C4-2B (cell line): ENCODE measurements at regions not wholly inside any gene's neighbourhood (a gene's known extent, or its start where the extent isn't known, plus 50 kb on each side); places are given as distances from the start of the nearest gene placed in this dataset.

Experiments used
- H3K27ac ChIP-seq: fragments of 450-650 bp; 2 replicates; pipeline ENCODE4 v1.5.1; 2017
- ZFX ChIP-seq: fragments of 450-650 bp; IDR thresholded peaks from 2 replicates; pipeline ENCODE4 v1.6.1; 2017
- TF ChIP-seq, protein P1 (sequence below): fragments of 450-650 bp; conservative IDR thresholded peaks from 2 replicates; pipeline ENCODE4 v1.5.1; 2017; ENCODE audit warnings: mild to moderate bottlenecking

- H3K27ac ChIP-seq = no peak overlapping the region
- TF ChIP-seq ZFX = no peak
- TF ChIP-seq, protein P1, sequence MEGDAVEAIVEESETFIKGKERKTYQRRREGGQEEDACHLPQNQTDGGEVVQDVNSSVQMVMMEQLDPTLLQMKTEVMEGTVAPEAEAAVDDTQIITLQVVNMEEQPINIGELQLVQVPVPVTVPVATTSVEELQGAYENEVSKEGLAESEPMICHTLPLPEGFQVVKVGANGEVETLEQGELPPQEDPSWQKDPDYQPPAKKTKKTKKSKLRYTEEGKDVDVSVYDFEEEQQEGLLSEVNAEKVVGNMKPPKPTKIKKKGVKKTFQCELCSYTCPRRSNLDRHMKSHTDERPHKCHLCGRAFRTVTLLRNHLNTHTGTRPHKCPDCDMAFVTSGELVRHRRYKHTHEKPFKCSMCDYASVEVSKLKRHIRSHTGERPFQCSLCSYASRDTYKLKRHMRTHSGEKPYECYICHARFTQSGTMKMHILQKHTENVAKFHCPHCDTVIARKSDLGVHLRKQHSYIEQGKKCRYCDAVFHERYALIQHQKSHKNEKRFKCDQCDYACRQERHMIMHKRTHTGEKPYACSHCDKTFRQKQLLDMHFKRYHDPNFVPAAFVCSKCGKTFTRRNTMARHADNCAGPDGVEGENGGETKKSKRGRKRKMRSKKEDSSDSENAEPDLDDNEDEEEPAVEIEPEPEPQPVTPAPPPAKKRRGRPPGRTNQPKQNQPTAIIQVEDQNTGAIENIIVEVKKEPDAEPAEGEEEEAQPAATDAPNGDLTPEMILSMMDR = no peak
These were observed 108.9 kb downstream of the SNX5 start for GRCh38 chr20:17859616-17860232.

- TF ChIP-seq ZFX = no peak
- TF ChIP-seq, protein P1 = no peak
These were observed 109.5 kb downstream of the SNX5 start for GRCh38 chr20:17859002-17859615.

DNA sequence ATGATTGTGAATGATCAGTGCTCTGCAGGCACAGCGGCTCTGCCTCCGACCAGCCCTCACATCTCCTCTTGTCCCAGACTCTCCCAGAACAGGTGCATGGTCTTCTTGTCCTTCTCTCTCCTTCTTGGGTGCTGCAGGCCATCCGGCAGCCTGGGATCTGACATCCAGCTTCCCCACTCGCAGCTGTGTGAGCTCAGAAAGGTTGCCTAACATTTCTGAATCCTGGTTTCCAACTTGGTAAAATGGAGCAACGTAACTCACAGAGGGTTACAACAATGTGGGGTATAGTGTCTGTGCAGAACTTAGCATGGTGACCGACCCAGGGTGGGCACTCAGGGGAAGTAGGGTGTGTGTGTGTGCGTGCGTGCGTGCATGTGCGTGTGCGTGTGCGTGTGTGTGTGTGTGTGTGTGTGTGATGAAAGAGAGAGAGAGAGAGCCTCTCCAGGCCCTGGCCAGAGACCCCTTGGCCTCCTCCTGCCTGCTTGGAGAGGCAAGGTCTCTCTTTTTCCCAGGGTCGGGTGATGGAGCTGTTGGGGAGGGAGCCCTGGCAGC is 110.1 kb downstream of the SNX5 start:
- no peak for TF ChIP-seq ZFX
- TF ChIP-seq, protein P1 = no peak
- H3K27ac ChIP-seq = no peak overlapping the region

More at GRCh38 chr20:17859002-17859615, 109.5 kb downstream of the SNX5 start:
- no peak overlapping the region for H3K27ac ChIP-seq

DNA sequence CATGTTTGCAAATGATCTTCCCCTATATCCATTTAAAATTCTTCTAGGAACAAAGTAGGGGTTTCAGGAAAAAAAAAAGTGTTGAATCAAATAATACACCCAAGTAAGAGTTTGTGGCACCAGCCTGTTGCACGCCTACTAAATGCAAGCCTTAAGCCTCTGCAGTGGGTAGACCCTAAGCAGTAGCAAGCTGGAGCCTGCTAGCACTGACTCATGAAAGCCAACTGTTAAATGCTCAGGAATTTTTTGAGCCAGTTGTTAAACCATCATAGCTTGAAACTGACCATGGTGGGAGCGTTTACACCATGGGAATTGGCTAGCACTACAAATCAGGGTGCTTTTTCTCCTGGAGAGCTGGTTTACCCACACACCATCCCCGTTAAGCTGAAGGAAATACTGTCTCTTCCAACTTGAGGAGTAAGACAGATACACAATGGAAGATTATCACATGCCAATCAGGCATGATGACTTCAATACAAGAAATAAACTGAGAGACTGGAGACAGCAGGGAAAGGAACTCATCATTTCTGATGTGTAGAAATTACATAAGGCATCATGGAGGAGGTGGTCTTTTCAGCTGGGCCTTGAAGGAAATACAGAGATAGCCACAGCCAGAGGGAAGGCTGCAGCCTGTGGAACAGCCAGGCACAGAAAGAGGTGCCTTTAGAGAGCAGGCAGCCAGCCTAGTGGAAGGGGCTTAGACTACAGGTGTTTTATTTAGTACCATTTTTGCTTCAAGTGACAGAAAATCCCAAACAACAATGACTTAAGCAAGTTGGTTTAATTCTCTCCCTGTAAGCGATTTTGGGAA is 110.8 kb downstream of the SNX5 start:
- H3K27ac ChIP-seq = no peak overlapping the region
- TF ChIP-seq, protein P1 = no peak
- TF ChIP-seq ZFX = no peak

DNA sequence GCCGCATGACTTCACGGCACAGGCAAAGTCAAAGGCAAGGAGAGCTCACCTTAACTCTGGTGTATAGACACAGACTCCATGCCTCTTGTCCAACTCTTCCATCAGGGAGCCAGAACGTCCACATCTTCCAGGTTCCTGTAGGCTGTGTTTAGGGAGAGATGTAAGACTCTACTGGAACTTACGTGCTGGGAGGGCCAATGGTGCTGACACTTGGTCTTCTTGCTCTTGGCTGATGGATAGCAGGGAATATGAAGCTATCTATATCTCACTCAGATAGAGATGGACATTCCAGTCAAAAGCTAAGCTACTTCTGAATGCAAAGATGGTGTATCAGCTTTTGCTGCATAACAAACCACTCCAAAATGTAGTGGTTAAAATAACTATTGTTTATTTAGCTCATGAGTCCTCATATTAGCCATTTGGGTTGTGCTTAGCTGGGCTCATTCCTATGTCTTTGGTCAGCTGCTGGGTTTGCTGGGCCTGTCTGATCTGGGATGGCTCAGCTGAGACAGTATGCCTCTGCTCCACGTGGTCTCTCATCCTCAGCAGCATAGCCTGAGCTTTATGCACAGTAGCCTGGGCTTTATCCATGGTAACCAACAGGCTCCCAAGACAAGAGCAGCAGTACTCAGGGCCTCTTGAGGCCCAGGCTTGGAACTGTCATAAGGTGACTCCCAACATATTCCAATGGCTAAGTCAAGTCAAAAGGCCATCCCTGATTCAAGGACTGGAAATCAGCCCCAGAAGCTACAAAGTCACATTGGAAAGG is 111.6 kb downstream of the SNX5 start:
- no peak for TF ChIP-seq ZFX
- TF ChIP-seq, protein P1 = no peak
- no peak overlapping the region for H3K27ac ChIP-seq

GRCh38 chr20:17856024-17856564 is 112.5 kb downstream of the SNX5 start:
- no peak overlapping the region for H3K27ac ChIP-seq
- TF ChIP-seq, protein P1 = no peak
- TF ChIP-seq ZFX = no peak
